GM19328 (cell line): ENCODE measurements at regions not wholly inside any gene's neighbourhood (a gene's known extent, or its start where the extent isn't known, plus 50 kb on each side); places are given as distances from the start of the nearest gene placed in this dataset.
"Not testable (repeated sequence)": the region's sequence is repeated elsewhere in the genome, so short reads cannot be mapped to it uniquely, and the experiment has no call there.

ENCODE experiments used
- ATAC-seq: cut with Tn5 transposase; IDR thresholded peaks from one replicate; pipeline ENCODE4 v1.9.1; 2021; ENCODE audit warnings: mild to moderate bottlenecking, moderate library complexity; ENCODE audit not compliant: unreplicated experiment

DNA sequence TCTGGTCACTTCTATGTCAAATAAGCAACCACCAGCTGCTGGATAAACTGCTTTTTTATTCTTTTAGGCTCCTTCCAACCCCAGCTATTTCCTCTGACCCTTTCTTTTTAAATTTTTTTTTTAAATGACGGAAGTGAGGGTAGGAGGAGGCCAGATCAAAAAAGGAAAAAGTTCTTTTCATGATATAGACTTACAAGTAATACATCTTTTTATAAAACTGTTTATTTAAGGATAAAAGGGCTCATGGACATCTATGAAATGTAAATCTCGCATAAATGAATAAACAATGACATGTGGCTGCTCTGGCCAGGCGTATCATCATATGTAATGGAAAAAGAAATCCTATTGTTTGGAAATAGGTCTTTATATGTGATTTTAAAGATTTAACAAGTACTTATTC is 169.0 kb upstream of the ATP2B1 start:
- ATAC-seq: no peak

DNA sequence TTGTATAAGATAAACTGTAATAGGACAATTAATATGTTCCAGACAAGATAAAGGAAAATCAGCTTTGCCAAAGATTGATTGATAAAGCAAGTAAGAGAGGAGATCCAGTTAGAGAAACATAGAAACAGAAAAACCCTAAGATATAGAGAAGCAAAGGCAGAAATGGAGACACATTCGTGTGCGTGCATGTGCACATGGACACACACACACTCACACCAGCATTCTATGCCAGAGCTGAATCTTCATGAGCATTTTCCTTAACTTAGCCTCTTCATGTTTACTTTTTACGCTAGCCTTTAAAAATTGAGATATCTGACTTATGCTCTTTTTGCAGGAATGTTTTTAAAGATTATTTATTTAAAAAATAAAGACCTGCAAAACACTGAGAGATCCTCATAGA is 168.5 kb upstream of the ATP2B1 start:
- ATAC-seq: no peak

GRCh38 chr12:89875809-89876208 is 167.2 kb upstream of the ATP2B1 start:
- no peak for ATAC-seq

DNA sequence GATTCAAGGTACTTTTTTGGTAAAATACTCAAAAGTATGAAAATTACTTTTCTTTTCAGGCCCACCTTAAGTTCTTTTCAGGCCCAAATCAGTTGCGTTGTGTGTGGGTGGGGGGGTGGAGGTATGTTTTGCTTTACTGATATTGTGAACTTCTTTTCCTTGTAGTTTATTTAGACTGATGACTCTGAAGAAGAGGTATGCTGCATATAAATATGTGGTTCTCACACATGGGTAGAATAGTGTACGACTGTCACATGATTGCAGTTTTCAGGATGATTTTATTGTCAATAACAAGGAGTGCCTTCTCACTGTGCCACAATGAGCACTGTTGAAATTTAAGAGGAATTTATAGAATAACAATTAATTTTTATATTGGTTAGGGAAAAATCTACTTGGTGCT is 166.6 kb upstream of the ATP2B1 start:
- ATAC-seq: no peak

DNA sequence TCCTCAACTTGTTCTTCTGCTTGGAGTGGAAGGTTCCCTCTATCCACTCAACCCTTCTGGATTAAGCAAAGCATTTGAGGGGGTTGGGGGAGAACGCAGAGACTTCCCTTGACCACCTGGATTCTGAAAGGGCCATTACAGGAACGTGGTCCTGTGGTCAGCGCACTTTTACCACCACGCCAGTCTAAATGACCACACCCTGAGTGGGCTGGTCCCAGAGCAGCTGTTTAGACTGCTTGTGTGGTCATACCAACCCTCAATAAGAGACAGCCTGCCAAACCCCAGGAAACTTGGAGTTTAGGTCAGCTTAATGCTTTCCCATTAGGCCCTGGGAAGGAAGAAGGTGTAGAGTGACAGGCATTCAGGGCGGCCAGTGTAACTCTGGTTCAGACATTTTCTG is 165.5 kb upstream of the ATP2B1 start:
- no peak for ATAC-seq

DNA sequence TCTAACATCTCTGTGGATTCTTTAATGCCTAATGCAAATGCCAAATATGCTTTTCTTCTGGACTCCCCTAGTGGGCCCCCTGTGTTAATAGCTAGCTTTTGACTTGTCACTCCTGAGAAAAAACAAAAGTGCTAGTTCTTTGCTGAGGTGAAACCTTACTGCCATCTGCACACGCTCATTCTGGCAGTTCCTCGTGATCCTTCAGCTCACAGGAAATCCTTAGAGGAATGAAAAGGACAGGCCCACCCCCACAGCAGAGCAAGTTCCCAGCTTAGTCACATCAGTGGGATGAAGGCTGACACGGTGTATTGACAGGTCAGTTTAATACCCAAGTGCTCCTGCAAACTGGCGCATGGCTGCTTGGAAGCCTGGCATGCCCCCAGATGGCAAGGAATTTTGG is 165.1 kb upstream of the ATP2B1 start:
- no peak for ATAC-seq

DNA sequence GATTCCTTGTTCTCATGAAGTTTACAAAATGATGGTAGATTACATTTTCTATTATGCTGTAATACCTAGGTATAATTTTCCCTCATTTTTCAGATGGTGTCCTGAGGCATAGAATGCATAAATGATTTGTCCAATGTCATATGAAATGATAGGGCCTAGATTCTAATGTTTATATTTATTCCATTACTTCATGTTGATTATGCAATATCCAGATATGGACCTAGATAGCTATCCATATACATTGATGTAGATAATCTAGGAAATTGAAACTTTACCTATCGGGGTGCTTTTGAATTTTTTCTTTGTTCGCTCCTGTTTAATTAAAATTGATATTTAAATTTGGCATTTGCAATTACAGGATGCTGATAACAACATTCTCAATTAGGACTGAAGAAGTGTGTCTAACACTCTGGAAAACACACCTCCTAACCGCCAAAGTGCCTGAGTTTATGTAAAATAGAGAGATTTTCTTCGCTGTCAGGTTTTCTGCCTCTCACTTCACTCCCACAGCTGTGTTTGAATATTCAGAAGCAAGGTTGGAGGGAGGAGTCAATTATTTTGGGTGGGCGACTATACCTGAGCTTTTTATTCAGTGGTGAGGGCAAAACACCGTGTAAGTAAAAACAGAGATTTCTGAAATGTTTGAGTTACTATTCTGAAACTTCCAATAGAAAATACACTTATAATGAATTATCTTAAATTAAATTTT is 164.4 kb upstream of the ATP2B1 start:
- ATAC-seq: no peak

DNA sequence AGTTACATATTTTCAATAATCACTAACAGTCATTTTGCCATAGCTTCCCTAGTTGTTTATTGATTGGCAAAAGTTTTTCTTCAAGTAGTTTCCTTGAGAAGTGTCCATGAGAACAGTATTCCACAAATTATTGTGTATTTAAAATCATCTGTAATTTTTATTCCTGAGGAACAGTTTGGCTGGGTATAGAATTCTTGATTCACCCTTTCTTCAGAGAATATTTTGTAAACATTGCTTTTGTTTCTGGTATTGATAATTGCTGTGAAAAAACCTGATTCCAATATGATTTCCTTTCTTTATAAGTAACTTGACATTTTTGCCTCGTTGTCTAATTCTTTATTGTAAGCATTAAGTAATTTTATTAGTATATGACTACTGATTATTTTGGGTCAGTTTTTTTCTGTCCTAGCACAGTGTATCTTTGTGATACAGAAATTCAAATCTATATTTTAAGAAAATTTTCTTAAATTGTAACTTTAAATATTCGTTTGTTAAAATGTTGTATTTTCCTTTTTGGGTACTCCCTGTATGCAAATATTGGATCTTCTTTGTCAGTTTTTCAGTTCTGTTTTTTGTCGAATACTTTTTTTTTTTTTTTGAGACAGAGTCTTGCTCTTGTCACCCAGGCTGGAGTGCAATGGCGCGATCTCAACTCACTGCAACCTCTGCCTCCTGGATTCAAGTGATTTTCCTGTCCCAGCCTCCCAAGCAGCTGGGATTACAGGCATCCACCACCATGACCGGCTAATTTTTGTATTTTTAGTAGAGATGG is 162.0 kb upstream of the ATP2B1 start:
- ATAC-seq: no peak

DNA sequence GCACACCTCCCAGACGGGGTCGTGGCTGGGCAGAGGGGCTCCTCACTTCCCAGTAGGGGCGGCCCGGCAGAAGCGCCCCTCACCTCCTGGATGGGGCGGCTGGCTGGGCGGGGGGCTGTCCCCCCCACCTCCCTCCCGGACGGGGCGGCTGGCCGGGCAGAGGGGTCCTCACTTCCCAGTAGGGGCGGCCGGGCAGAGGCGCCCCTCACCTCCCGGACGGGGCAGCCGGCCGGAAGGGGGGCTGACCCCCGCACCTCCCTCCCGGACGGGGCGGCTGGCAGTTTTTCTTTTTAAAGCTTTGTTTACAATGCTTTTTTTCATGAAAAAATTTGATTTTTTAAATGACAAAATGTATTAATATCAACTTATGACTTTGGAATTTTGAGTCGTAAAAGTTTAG is 159.0 kb upstream of the ATP2B1 start:
- not testable (repeated sequence) for ATAC-seq

DNA sequence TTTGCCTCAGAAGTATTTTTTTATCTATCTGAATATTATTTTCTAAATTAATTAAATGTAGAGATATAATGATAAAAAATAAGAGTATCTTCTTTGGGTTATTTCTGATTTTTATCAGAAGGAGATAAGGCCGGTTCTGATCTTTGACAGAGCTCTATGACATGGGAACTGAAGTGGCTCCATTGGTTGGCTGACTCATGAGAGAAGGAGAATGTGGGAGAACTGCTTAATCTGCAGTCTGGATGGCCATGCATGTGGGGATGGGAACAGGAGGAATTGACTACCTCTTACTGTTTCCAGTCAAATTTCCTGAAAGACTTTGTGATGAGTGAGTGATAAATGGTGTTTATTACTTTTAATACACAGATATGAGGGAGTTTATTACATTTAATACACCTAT is 155.8 kb upstream of the ATP2B1 start:
- ATAC-seq: no peak

- peak; percentile 32 for ATAC-seq
Observed at GRCh38 chr12:89863968-89864367, 155.3 kb upstream of the ATP2B1 start.

- ATAC-seq: peak; percentile 60
Observed at GRCh38 chr12:89863493-89863938, 154.9 kb upstream of the ATP2B1 start.

DNA sequence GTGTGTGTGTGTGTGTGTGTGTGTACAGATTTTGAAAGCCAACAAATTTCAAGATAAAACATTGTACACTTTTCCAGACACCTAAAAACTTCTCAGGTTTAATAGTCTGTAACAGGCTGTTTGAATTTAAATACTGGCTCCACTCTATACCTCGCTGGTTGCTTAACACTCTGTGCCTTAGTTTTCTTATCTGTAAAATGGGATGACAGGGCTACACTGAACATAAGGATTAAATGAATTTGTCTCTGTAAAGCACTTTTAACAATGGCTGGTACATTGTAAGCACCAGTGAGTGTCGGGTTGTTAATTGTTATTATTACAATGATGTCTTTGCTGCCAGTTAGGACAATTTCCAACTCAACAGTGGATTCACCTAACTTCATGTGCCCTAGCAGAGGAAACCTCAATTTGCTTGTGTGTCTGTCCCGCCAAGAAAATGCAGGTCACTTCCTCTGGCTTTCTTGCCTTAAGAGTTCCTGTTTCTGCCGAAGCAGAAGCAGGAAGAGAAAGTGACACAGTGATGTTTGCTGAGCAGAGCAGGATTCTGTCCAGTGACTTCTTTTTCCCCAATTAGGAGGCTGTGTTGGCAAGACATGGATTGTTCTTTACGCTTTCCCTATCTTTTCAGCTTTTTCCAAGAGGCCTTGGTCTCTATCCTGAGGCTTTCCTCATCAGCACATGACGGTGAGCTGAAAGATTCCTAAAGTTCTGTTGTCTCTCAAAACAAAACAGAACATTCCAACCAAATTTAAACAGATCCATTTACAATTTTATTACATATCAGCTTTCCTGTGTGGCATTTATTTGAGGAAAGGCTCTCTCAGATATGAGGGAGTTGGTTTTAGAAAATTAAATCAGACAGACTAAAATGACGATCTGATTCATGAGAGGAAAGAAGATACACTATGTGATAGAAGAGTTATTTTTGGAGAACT is 154.1 kb upstream of the ATP2B1 start:
- peak; percentile 44 for ATAC-seq

DNA sequence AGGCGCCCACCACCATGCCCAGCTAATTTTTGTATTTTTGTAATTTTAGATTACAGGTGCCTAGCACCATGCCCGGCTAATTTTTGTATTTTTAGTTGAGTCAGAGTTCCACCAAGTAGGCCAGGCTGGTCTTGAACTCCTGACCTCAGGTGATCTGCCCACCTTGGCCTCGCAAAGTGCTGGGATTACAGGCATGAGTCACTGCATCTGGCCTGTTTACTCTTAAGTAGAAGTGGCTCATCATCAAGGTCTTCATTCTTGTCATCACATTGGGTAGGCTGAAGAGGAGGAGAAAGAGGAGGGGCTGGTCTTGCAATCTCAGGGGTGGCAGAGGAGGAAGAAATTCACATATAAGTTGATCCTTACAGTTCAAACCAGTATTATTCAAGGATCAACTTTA is 152.4 kb upstream of the ATP2B1 start:
- ATAC-seq: no peak

GRCh38 chr12:89859508-89860220 is 151.0 kb upstream of the ATP2B1 start:
- no peak for ATAC-seq

DNA sequence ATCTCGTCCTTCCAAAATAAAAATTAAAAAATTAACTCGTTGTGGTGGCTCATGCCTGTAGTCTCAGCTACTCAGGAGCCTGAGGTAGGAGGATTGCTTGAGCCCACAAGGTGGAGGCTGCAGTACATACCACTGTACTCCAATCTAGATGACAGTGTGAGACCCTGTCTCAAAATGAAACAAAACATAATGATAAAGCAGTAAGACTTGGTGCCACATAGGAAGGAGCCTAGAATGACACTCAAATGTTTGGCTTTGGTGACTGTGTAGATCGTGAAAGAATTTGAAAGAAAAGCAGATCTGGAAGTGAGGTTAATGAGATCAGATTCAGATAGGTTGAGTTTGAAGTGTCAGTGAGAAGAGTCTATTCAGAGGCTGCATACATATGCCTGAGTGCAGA is 150.1 kb upstream of the ATP2B1 start:
- no peak for ATAC-seq

DNA sequence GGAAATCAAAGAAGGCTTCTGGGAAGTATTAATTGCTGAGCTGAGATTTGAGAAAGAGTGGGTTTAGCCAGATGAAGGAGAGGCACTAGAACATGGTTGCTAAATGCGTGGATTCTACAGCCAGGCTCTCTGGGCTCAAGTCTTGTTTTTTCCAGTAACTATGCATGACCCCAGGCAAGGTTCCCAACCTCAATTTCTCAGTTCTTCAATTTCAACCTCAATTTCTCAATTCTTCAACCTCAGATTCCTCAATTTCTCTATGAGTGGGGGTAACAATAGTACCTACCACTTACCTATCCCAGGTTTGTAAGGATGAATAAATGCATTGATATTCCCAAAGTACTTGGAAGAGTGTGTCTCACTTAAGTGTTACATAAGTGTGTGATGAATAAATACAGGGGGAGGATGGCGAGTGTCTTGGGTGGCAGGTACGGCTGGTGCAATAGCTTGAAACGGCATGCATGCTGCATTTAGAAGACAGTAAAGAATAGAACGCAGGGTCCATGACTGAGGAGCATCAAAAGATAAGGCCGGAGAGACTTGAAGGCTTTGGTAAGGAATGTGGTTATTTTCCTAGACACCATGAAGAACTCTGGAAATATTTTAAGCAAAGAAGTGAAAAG is 149.1 kb upstream of the ATP2B1 start:
- no peak for ATAC-seq

DNA sequence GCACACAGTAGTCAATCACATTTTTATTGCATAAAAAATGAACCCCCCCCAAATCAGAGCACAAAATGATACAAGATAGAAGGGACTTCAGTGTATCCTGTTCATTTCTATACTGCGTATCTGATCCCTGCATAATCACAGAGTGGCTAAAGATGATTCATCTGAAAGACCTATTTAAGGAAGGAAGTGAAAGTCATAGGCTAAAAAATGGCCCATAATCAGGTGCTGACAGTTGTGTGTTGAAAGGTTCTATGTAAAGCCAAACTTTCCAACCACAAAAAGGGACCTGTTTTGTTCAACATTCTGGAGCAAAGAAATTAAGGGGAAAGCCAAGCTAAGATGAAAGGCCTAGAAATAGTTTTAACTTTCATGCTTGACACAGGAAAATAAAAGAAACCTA is 147.8 kb upstream of the ATP2B1 start:
- ATAC-seq: peak; percentile 77

DNA sequence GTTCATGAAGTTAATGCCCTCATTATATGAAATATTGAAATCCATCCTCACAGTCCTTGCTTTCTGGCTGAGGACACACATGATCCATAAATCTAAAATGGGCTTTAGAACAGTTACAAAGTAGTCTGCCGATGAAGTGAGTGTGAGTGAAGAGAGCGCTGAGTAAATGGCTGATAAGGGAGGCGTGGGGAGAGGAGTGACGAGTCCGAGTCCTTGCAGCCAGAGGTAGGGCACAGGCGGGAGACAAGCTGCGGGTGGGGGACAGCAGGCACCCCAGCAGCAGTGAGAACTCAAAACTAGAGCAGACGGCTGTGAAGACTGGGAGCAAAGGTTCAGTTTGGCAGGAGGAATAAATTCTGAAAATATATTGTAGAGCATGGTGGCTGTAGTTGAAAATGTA is 140.1 kb upstream of the ATP2B1 start:
- no peak for ATAC-seq

- no peak for ATAC-seq
Observed at GRCh38 chr12:89846473-89847055, 137.9 kb upstream of the ATP2B1 start.
